Naive B cell (primary cell): ENCODE measurements at regions not wholly inside any gene's neighbourhood (a gene's known extent, or its start where the extent isn't known, plus 50 kb on each side); places are given as distances from the start of the nearest gene placed in this dataset.

Source experiments
- ATAC-seq, 2 donors: fragments of 150-1000 bp; cut with Tn5 transposase; 2 replicates each; pipeline ENCODE4 v1.10.0; 2021; ENCODE audit warnings: low read depth in 2 of 2, mild to moderate bottlenecking in 2 of 2, moderate library complexity in 2 of 2
- DNase-seq: peaks from one replicate; pipeline ENCODE4 v3.0.0; 2022
- H3K27ac Mint-ChIP-seq, 6 donors: one replicate each; pipeline ENCODE4 v1.8.0; 2020 to 2022; ENCODE audit warnings: mild to moderate bottlenecking in 6 of 6, mixed read lengths in 6 of 6, moderate library complexity in 5 of 6, inconsistent platforms in 2 of 6
- H3K27me3 Mint-ChIP-seq, 3 donors: one replicate each; pipeline ENCODE4 v1.8.0; 2021 to 2022; ENCODE audit warnings: mixed read lengths in 3 of 3, mild to moderate bottlenecking in 1 of 3
- H3K36me3 Mint-ChIP-seq, 2 donors: one replicate each; pipeline ENCODE4 v1.8.0; 2020 to 2022; ENCODE audit warnings: mixed read lengths in 2 of 2, inconsistent platforms in 1 of 2, mild to moderate bottlenecking in 1 of 2
- H3K4me1 Mint-ChIP-seq, 3 donors: one replicate each; pipeline ENCODE4 v1.8.0; 2020 to 2022; ENCODE audit warnings: mixed read lengths in 3 of 3, inconsistent platforms in 1 of 3, mild to moderate bottlenecking in 1 of 3, moderate library complexity in 1 of 3
- H3K4me3 Mint-ChIP-seq, 8 donors: one replicate each; pipeline ENCODE4 v1.8.0; 2020 to 2022; ENCODE audit warnings: mild to moderate bottlenecking in 8 of 8, mixed read lengths in 8 of 8, moderate library complexity in 8 of 8, inconsistent platforms in 2 of 8
- H3K9me3 Mint-ChIP-seq, 7 donors: one replicate each; pipeline ENCODE4 v1.8.0; 2020 to 2022; ENCODE audit warnings: mixed read lengths in 7 of 7, mild to moderate bottlenecking in 5 of 7, inconsistent platforms in 2 of 7, moderate library complexity in 1 of 7

- no peak for ATAC-seq
- peaks cover 0 to 12% of the 10 kb centered on the region in 2 donors for H3K36me3 Mint-ChIP-seq
- H3K9me3 Mint-ChIP-seq = peaks cover 0 to 4% (median 0%) of the 10 kb centered on the region in 7 donors
- no peak overlapping the region for H3K4me3 Mint-ChIP-seq
- DNase-seq = no peak
- no peak overlapping the region for H3K27ac Mint-ChIP-seq
- peaks cover 28 to 69% (median 64%) of the 10 kb centered on the region in 3 donors for H3K27me3 Mint-ChIP-seq
- H3K4me1 Mint-ChIP-seq = peaks cover 0 to 15% (median 3%) of the 10 kb centered on the region in 3 donors
Observed at GRCh38 chr1:30649321-30649991, 73.9 kb downstream of the MATN1 start.

GRCh38 chr1:30648408-30649000 lies 74.9 kb downstream of the MATN1 start:
- no peak for ATAC-seq

GRCh38 chr1:30645807-30646206 lies 77.6 kb downstream of the MATN1 start:
- Mint-ChIP-seq H3K27ac (no peak overlapping the region), H3K4me3 (peak overlapping the region in 1 of 8 donors; percentile 18), H3K27me3 (peaks cover 41 to 88% (median 67%) of the 10 kb centered on the region in 3 donors), H3K4me1 (peaks cover 0 to 14% (median 3%) of the 10 kb centered on the region in 3 donors), H3K36me3 (peaks cover 0 to 12% of the 10 kb centered on the region in 2 donors), H3K9me3 (peaks cover 0 to 4% (median 0%) of the 10 kb centered on the region in 7 donors)
- ATAC-seq (no peak), DNase-seq (no peak)

More at GRCh38 chr1:30648408-30649000, 74.9 kb downstream of the MATN1 start:
- H3K36me3 Mint-ChIP-seq = peaks cover 0 to 12% of the 10 kb centered on the region in 2 donors
- peaks cover 38 to 78% (median 74%) of the 10 kb centered on the region in 3 donors for H3K27me3 Mint-ChIP-seq
- peaks cover 0 to 4% (median 0%) of the 10 kb centered on the region in 7 donors for H3K9me3 Mint-ChIP-seq
- no peak for DNase-seq
- H3K27ac Mint-ChIP-seq = no peak overlapping the region
- H3K4me1 Mint-ChIP-seq = peaks cover 0 to 15% (median 3%) of the 10 kb centered on the region in 3 donors
- no peak overlapping the region for H3K4me3 Mint-ChIP-seq

- H3K9me3 Mint-ChIP-seq = peaks cover 0 to 4% (median 0%) of the 10 kb centered on the region in 7 donors
- H3K4me1 Mint-ChIP-seq = no peaks in the 10 kb centered on the region
- H3K4me3 Mint-ChIP-seq = no peak overlapping the region
- peaks cover 26 to 62% (median 36%) of the 10 kb centered on the region in 3 donors for H3K27me3 Mint-ChIP-seq
- peaks cover 0 to 12% of the 10 kb centered on the region in 2 donors for H3K36me3 Mint-ChIP-seq
- H3K27ac Mint-ChIP-seq = no peak overlapping the region
- ATAC-seq (no peak), DNase-seq (no peak)
Observed at GRCh38 chr1:30642391-30643120, 80.8 kb downstream of the MATN1 start.

GRCh38 chr1:30641572-30642353 lies 81.6 kb downstream of the MATN1 start:
- no peaks in the 10 kb centered on the region for H3K4me1 Mint-ChIP-seq
- ATAC-seq (no peak), DNase-seq (no peak)
- H3K4me3 Mint-ChIP-seq = no peak overlapping the region
- H3K27me3 Mint-ChIP-seq = peaks cover 31 to 63% (median 34%) of the 10 kb centered on the region in 3 donors
- H3K27ac Mint-ChIP-seq = no peak overlapping the region
- peaks cover 0 to 4% (median 0%) of the 10 kb centered on the region in 7 donors for H3K9me3 Mint-ChIP-seq
- peaks cover 0 to 12% of the 10 kb centered on the region in 2 donors for H3K36me3 Mint-ChIP-seq

GRCh38 chr1:30639881-30640452 lies 83.4 kb downstream of the MATN1 start:
- H3K27me3 Mint-ChIP-seq = peaks cover 17 to 46% (median 23%) of the 10 kb centered on the region in 3 donors
- ATAC-seq (no peak), DNase-seq (no peak)
- no peaks in the 10 kb centered on the region for H3K36me3 Mint-ChIP-seq
- no peaks in the 10 kb centered on the region for H3K9me3 Mint-ChIP-seq
- H3K27ac Mint-ChIP-seq = no peak overlapping the region
- H3K4me3 Mint-ChIP-seq = no peak overlapping the region
- H3K4me1 Mint-ChIP-seq = no peaks in the 10 kb centered on the region

GRCh38 chr1:30638811-30639210 lies 84.6 kb downstream of the MATN1 start:
- no peaks in the 10 kb centered on the region for H3K36me3 Mint-ChIP-seq
- ATAC-seq = no peak
- no peak overlapping the region for H3K4me3 Mint-ChIP-seq
- no peaks in the 10 kb centered on the region for H3K9me3 Mint-ChIP-seq
- no peaks in the 10 kb centered on the region for H3K4me1 Mint-ChIP-seq
- H3K27me3 Mint-ChIP-seq = peaks cover 9 to 36% (median 17%) of the 10 kb centered on the region in 3 donors
- no peak for DNase-seq
- no peak overlapping the region for H3K27ac Mint-ChIP-seq

GRCh38 chr1:30638086-30638485 lies 85.3 kb downstream of the MATN1 start:
- Mint-ChIP-seq H3K27ac (no peak overlapping the region), H3K9me3 (no peaks in the 10 kb centered on the region), H3K4me3 (no peak overlapping the region), H3K36me3 (no peaks in the 10 kb centered on the region), H3K4me1 (no peaks in the 10 kb centered on the region), H3K27me3 (peaks cover 7 to 32% (median 13%) of the 10 kb centered on the region in 3 donors)
- DNase-seq = no peak
- no peak for ATAC-seq

GRCh38 chr1:30637183-30637980 lies 86.0 kb downstream of the MATN1 start:
- H3K27ac Mint-ChIP-seq = no peak overlapping the region
- no peaks in the 10 kb centered on the region for H3K4me1 Mint-ChIP-seq
- H3K36me3 Mint-ChIP-seq = no peaks in the 10 kb centered on the region
- no peak for ATAC-seq
- H3K9me3 Mint-ChIP-seq = no peaks in the 10 kb centered on the region
- DNase-seq = no peak
- H3K4me3 Mint-ChIP-seq = no peak overlapping the region
- H3K27me3 Mint-ChIP-seq = peaks cover 3 to 32% (median 13%) of the 10 kb centered on the region in 3 donors

- H3K4me3 Mint-ChIP-seq = no peak overlapping the region
- no peaks in the 10 kb centered on the region for H3K9me3 Mint-ChIP-seq
- no peak for ATAC-seq
- H3K4me1 Mint-ChIP-seq = no peaks in the 10 kb centered on the region
- no peaks in the 10 kb centered on the region for H3K36me3 Mint-ChIP-seq
- no peak for DNase-seq
- H3K27me3 Mint-ChIP-seq = peaks cover 0 to 27% (median 13%) of the 10 kb centered on the region in 3 donors
- no peak overlapping the region for H3K27ac Mint-ChIP-seq
Observed at GRCh38 chr1:30636621-30637020, 86.8 kb downstream of the MATN1 start.

GRCh38 chr1:30635391-30635975 lies 87.9 kb downstream of the MATN1 start:
- H3K4me1 Mint-ChIP-seq = no peaks in the 10 kb centered on the region
- H3K27me3 Mint-ChIP-seq = peaks cover 0 to 22% (median 10%) of the 10 kb centered on the region in 3 donors
- H3K9me3 Mint-ChIP-seq = no peaks in the 10 kb centered on the region
- no peaks in the 10 kb centered on the region for H3K36me3 Mint-ChIP-seq
- DNase-seq = no peak
- no peak for ATAC-seq
- H3K27ac Mint-ChIP-seq = no peak overlapping the region
- no peak overlapping the region for H3K4me3 Mint-ChIP-seq

- DNase-seq (no peak), ATAC-seq (no peak)
- no peaks in the 10 kb centered on the region for H3K36me3 Mint-ChIP-seq
- peaks cover 0 to 23% (median 5%) of the 10 kb centered on the region in 3 donors for H3K27me3 Mint-ChIP-seq
- no peaks in the 10 kb centered on the region for H3K9me3 Mint-ChIP-seq
- H3K27ac Mint-ChIP-seq = no peak overlapping the region
- no peak overlapping the region for H3K4me3 Mint-ChIP-seq
- no peaks in the 10 kb centered on the region for H3K4me1 Mint-ChIP-seq
Observed at GRCh38 chr1:30634507-30634906, 88.9 kb downstream of the MATN1 start.
